ENCODE measurements at regions not wholly inside any gene's neighbourhood (a gene's known extent, or its start where the extent isn't known, plus 50 kb on each side); places are given as distances from the start of the nearest gene placed in this dataset.

GRCh38 chr2:58313926-58314325 is 72.8 kb upstream of the FANCL start:
- no peak for TF ChIP-seq CTCF (IDR thresholded peaks at IDR 0.05; ENCODE audit: insufficient read depth, low read length)
- no peak for TF ChIP-seq REST (IDR thresholded peaks at IDR 0.05; ENCODE audit: insufficient replicate concordance, low read depth)
- TF ChIP-seq POLR2AphosphoS5 (IDR thresholded peaks at IDR 0.05; ENCODE audit: low read depth), result no peak

All from HL-60 (cell line).